ENCODE measurements at regions not wholly inside any gene's neighbourhood (a gene's known extent, or its start where the extent isn't known, plus 50 kb on each side); places are given as distances from the start of the nearest gene placed in this dataset.

- TF ChIP-seq CTCF (IDR thresholded peaks at IDR 0.05) (no peak), POLR2A (IDR thresholded peaks at IDR 0.05) (no peak)
These were observed 153.3 kb downstream of the METTL4 start for GRCh38 chr18:2417861-2418610.

Measured in right lobe of liver (tissue), 4 donors.